ENCODE measurements at regions not wholly inside any gene's neighbourhood (a gene's known extent, or its start where the extent isn't known, plus 50 kb on each side); places are given as distances from the start of the nearest gene placed in this dataset.
"Not testable (repeated sequence)": the region's sequence is repeated elsewhere in the genome, so short reads cannot be mapped to it uniquely, and the experiment has no call there.

- no peak for TF ChIP-seq CTCF (IDR thresholded peaks at IDR 0.05)
- Histone ChIP-seq H3K27me3 (no peaks in the 10 kb centered on the region), H3K9me3 (no peaks in the 10 kb centered on the region)
Measured at GRCh38 chr1:200291106-200291505, 118.7 kb downstream of the ZNF281 start.

GRCh38 chr1:200290010-200290685 is 119.7 kb downstream of the ZNF281 start:
- no peaks in the 10 kb centered on the region for H3K36me3 ChIP-seq
- no peak for DNase-seq (ENCODE audit: low spot score)
- TF ChIP-seq CTCF (IDR thresholded peaks at IDR 0.05): no peak
- no peaks in the 10 kb centered on the region for H3K4me1 ChIP-seq
- H3K9me3 ChIP-seq: no peaks in the 10 kb centered on the region
- no peaks in the 10 kb centered on the region for H3K27me3 ChIP-seq
- no peak overlapping the region for H3K4me3 ChIP-seq
- no peak overlapping the region for H3K27ac ChIP-seq

More at GRCh38 chr1:200291106-200291505, 118.7 kb downstream of the ZNF281 start:
- H3K4me1 ChIP-seq: no peaks in the 10 kb centered on the region
- H3K27ac ChIP-seq: no peak overlapping the region
- H3K36me3 ChIP-seq: no peaks in the 10 kb centered on the region
- no peak for DNase-seq (ENCODE audit: low spot score)
- no peak overlapping the region for H3K4me3 ChIP-seq

GRCh38 chr1:200288226-200288625 is 121.6 kb downstream of the ZNF281 start:
- no peak overlapping the region for H3K27ac ChIP-seq
- no peaks in the 10 kb centered on the region for H3K4me1 ChIP-seq
- H3K27me3 ChIP-seq: no peaks in the 10 kb centered on the region
- H3K36me3 ChIP-seq: no peaks in the 10 kb centered on the region
- no peaks in the 10 kb centered on the region for H3K9me3 ChIP-seq
- H3K4me3 ChIP-seq: no peak overlapping the region
- no peak for TF ChIP-seq CTCF (IDR thresholded peaks at IDR 0.05)
- no peak for DNase-seq (ENCODE audit: low spot score)

- not testable (repeated sequence) for H3K9me3 ChIP-seq; DNase-seq (ENCODE audit: low spot score); H3K4me3 ChIP-seq; H3K4me1 ChIP-seq; H3K36me3 ChIP-seq; H3K27ac ChIP-seq; H3K27me3 ChIP-seq
Measured at GRCh38 chr1:200284236-200284635, 125.6 kb downstream of the ZNF281 start.

GRCh38 chr1:200282497-200283122 is 127.2 kb downstream of the ZNF281 start:
- no peaks in the 10 kb centered on the region for H3K4me1 ChIP-seq
- no peaks in the 10 kb centered on the region for H3K27me3 ChIP-seq
- no peaks in the 10 kb centered on the region for H3K36me3 ChIP-seq
- H3K9me3 ChIP-seq: no peaks in the 10 kb centered on the region
- H3K4me3 ChIP-seq: no peak overlapping the region
- no peak for DNase-seq (ENCODE audit: low spot score)
- no peak overlapping the region for H3K27ac ChIP-seq
- no peak for TF ChIP-seq CTCF (IDR thresholded peaks at IDR 0.05)

GRCh38 chr1:200281201-200281835 is 128.5 kb downstream of the ZNF281 start:
- H3K27ac ChIP-seq: no peak overlapping the region
- no peak overlapping the region for H3K4me3 ChIP-seq
- no peaks in the 10 kb centered on the region for H3K9me3 ChIP-seq
- no peak for DNase-seq (ENCODE audit: low spot score)
- H3K4me1 ChIP-seq: no peaks in the 10 kb centered on the region
- H3K27me3 ChIP-seq: no peaks in the 10 kb centered on the region
- no peaks in the 10 kb centered on the region for H3K36me3 ChIP-seq
- no peak for TF ChIP-seq CTCF (IDR thresholded peaks at IDR 0.05)
